GM12878 (cell line): ENCODE measurements at regions not wholly inside any gene's neighbourhood (a gene's known extent, or its start where the extent isn't known, plus 50 kb on each side); places are given as distances from the start of the nearest gene placed in this dataset.

Experiments used
- ATAC-seq: fragments of 200-7000 bp; cut with Tn5 transposase; 3 replicates; pipeline ENCODE4 v1.9.1; 2020; ENCODE audit warnings: mild to moderate bottlenecking, moderate library complexity
- BruUV-seq: library from RNA; stranded (reverse); fragments of 400-500 nt; replicated peaks from 2 replicates; lab custom pipeline; 2021; lab: Mats Ljungman, UMichigan
- CTCF ChIA-PET: fragments of 300-600 bp; sonication (Branson Sonifier 250); formaldehyde crosslinking; extraction: SDS; loops from one replicate; lab custom pipeline; 2021; ENCODE audit warnings: inconsistent platforms; lab: Yijun Ruan, JAX
- POLR2A ChIA-PET: fragments of 350-600 bp; formaldehyde crosslinking; extraction: SDS; loops from one replicate; lab custom pipeline; 2021; ENCODE audit warnings: inconsistent platforms; lab: Charles Lee
- RAD21 ChIA-PET: fragments of 300-600 bp; sonication (Branson Sonifier 250); formaldehyde crosslinking; loops from one replicate; lab custom pipeline; 2023; ENCODE audit warnings: antibody characterized with exemption; ENCODE audit not compliant: unreplicated experiment; lab: Charles Lee
- SMC1A ChIA-PET: fragments of 300-600 bp; sonication (Branson Sonifier 250); formaldehyde crosslinking; loops from one replicate; lab custom pipeline; 2023; ENCODE audit not compliant: unreplicated experiment, uncharacterized antibody; lab: Charles Lee
- DNase-seq: peaks from one replicate; pipeline ENCODE4 v3.0.0-alpha.2; 2011; ENCODE audit warnings: low read depth, low spot score
- FAIRE-seq: peaks from 3 replicates; lab custom pipeline; 2011; peaks lifted over from hg19 to GRCh38; lab: Jason Lieb, UNC
- H2AFZ ChIP-seq: 2 replicates; pipeline ENCODE4 v1.6.0; 2011; ENCODE audit warnings: low read depth, low read length, control low read depth; ENCODE audit not compliant: control insufficient read depth
- H3K27ac ChIP-seq: 2 replicates; pipeline ENCODE4 v1.5.1; 2011; ENCODE audit warnings: control low read depth; ENCODE audit not compliant: control insufficient read depth, insufficient read depth
- H3K27me3 ChIP-seq, 2 experiments: replicated peaks in 1 of 2; 2 replicates each; pipeline versions ENCODE4 v1.6.0 to v1.6.1; 2011; ENCODE audit warnings: low read length in 1 of 2; ENCODE audit not compliant: control insufficient read depth in 2 of 2, insufficient read depth in 2 of 2
- H3K36me3 ChIP-seq, 2 experiments: 2 replicates each; pipeline ENCODE4 v1.5.1; 2011; ENCODE audit warnings: low read length in 1 of 2; ENCODE audit not compliant: control insufficient read depth in 2 of 2, insufficient read depth in 2 of 2
- H3K4me1 ChIP-seq: 2 replicates; pipeline ENCODE4 v1.6.1; 2011; ENCODE audit warnings: mild to moderate bottlenecking, low read length, moderate library complexity, mixed read lengths; ENCODE audit not compliant: control insufficient read depth, insufficient read depth
- H3K4me2 ChIP-seq: 2 replicates; pipeline ENCODE4 v1.6.0; 2011; ENCODE audit warnings: control low read depth; ENCODE audit not compliant: control insufficient read depth, insufficient read depth
- H3K4me3 ChIP-seq: fragments of 200-600 bp; sonication (generic); 2 replicates; pipeline ENCODE4 v1.5.1; 2016
- H3K79me2 ChIP-seq: 2 replicates; pipeline ENCODE4 v1.6.0; 2011; ENCODE audit warnings: low read length; ENCODE audit not compliant: control insufficient read depth, insufficient read depth
- H3K9ac ChIP-seq: 2 replicates; pipeline ENCODE4 v1.8.0; 2011; ENCODE audit warnings: low read length, control low read depth, mixed read lengths; ENCODE audit not compliant: control insufficient read depth, insufficient read depth
- H3K9me3 ChIP-seq: replicated peaks from 3 replicates; pipeline ENCODE4 v1.5.1; 2011; ENCODE audit warnings: mild to moderate bottlenecking, low read length; ENCODE audit not compliant: control insufficient read depth, insufficient read depth
- H4K20me1 ChIP-seq: 2 replicates; pipeline ENCODE4 v1.6.0; 2011; ENCODE audit not compliant: control insufficient read depth, insufficient read depth
- BACH1 ChIP-seq: fragments of 450-650 bp; IDR thresholded peaks from 2 replicates; pipeline ENCODE4 v1.6.1; 2017; ENCODE audit warnings: mild to moderate bottlenecking, borderline replicate concordance
- CBFB ChIP-seq: IDR thresholded peaks from 2 replicates; pipeline ENCODE4 v1.6.1; 2016; ENCODE audit warnings: antibody characterized with exemption, low read depth
- ETV6 ChIP-seq, 2 experiments: fragments of 450-650 bp in 1 of 2; IDR thresholded peaks in 1 of 2; conservative IDR thresholded peaks in 1 of 2; 2 replicates each; pipeline ENCODE4 v1.6.1; 2014; ENCODE audit warnings: antibody characterized with exemption in 1 of 2, borderline replicate concordance in 1 of 2, low read depth in 1 of 2, mild to moderate bottlenecking in 1 of 2, moderate library complexity in 1 of 2
- NFIC ChIP-seq: IDR thresholded peaks from 2 replicates; pipeline ENCODE4 v1.6.1; 2012; ENCODE audit warnings: low read depth, mild to moderate bottlenecking, inconsistent platforms, low read length, moderate library complexity
- ZBTB4 ChIP-seq: fragments of 450-650 bp; formaldehyde crosslinking; IDR thresholded peaks from 2 replicates; pipeline ENCODE4 v1.4.0; 2022; ENCODE audit warnings: mild to moderate bottlenecking, moderate library complexity
- ZNF217 ChIP-seq: fragments of 450-650 bp; IDR thresholded peaks from 2 replicates; pipeline ENCODE4 v1.6.1; 2017; ENCODE audit warnings: antibody characterized with exemption, mild to moderate bottlenecking
- ZNF687 ChIP-seq: fragments of 450-650 bp; IDR thresholded peaks from 2 replicates; pipeline ENCODE4 v1.6.1; 2017; ENCODE audit warnings: mild to moderate bottlenecking, moderate library complexity
- WGBS: methylation state at CpG from one replicate; pipeline ENCODE4 v1.1.6; 2016; ENCODE audit warnings: low lambda C conversion rate; ENCODE audit not compliant: insufficient replicate concordance, insufficient coverage; ENCODE audit errors: missing lambda C conversion rate; 5-methylcytosine and 5-hydroxymethylcytosine counted together
- in situ Hi-C: fragments of 300-500 bp; cut with MboI; formaldehyde crosslinking; loops from 9 replicates; pipeline ENCODE4 v1.14.3; 2018; ENCODE audit warnings: mixed read lengths
- intact Hi-C: fragments of 100-400 bp; cut with micrococcal nuclease; formaldehyde crosslinking; loops from one replicate; pipeline ENCODE4 v1.14.2; 2022; ENCODE audit not compliant: unreplicated experiment

GRCh38 chr20:24337069-24337468, 132.4 kb upstream of the SYNDIG1 start:
- in situ Hi-C loops = no loop called here
- BruUV-seq = no TSS peak

More at GRCh38 chr20:24337069-24337468, 132.4 kb upstream of the SYNDIG1 start:
- 0% methylated on average over 4 of the region's 4 CpGs for WGBS
- no peaks in the 10 kb centered on the region for H3K36me3 ChIP-seq
- no peaks in the 10 kb centered on the region for H3K4me1 ChIP-seq
- no peaks in the 10 kb centered on the region for H3K9me3 ChIP-seq
- FAIRE-seq = no peak
- no peaks in the 10 kb centered on the region for H3K79me2 ChIP-seq
- no peak overlapping the region for H3K27ac ChIP-seq
- SMC1A ChIA-PET = no interaction called here
- POLR2A ChIA-PET = no interaction called here
- H2AFZ ChIP-seq = no peak overlapping the region
- no peak overlapping the region for H3K4me2 ChIP-seq
- no peak for ATAC-seq
- RAD21 ChIA-PET = no interaction called here
- H4K20me1 ChIP-seq = no peaks in the 10 kb centered on the region
- no peak overlapping the region for H3K9ac ChIP-seq
- no peak for DNase-seq
- intact Hi-C loops = no loop called here
- TF ChIP-seq ZBTB4 (CRISPR knock-in tag) (no peak), ZNF217 (no peak), ZNF687 (no peak), ETV6 (conservative IDR thresholded peaks at IDR 0.05 in 1 of 2, IDR thresholded peaks at IDR 0.05 in 1 of 2; ENCODE audit: borderline replicate concordance in 1 of 2, low read depth in 1 of 2) (no peak), CBFB (no peak), NFIC (no peak), BACH1 (no peak)
- no peaks in the 10 kb centered on the region for H3K27me3 ChIP-seq
- no peak overlapping the region for H3K4me3 ChIP-seq
- CTCF ChIA-PET = no interaction called here
